ENCODE measurements at regions not wholly inside any gene's neighbourhood (a gene's known extent, or its start where the extent isn't known, plus 50 kb on each side); places are given as distances from the start of the nearest gene placed in this dataset.

DNA sequence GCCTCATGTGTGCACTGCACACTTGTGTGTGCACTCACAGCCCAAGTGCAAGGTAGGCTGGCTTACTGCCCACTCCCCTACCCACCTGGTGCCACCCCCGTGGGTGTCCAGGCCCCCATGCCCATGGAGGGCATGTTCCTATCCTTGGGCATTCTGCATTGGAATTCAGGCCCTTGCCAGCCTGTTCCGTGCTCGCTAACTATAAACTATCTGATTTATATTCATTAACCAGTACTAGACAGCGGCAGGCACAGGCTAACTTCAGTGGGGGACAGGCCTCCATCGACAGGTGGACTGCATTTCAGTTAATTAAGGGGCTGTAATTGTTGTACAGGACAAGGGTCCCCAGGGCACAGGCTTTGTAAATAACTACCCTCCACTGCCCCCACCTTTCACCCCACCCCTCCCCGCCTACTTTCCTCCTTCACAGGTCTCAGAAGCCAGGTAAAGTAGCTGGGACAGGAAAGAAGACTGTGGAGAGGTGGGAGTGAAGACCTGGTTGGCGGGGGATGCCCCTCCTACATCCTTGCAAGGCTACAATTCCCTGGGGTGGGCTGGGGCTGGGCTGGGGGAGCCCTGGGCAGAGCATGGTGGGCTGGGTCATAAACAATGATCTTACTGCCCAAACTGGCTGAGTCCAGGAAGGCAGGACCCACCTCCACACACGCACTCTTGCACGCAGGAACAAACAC, 119.0 kb upstream of the LHX1 start:
- no peak for DNase-seq

GRCh38 chr17:36823850-36824677, 113.2 kb upstream of the LHX1 start:
- no peak for DNase-seq

GRCh38 chr17:36824678-36825101, 112.6 kb upstream of the LHX1 start:
- DNase-seq, result no peak

- DNase-seq, result no peak
Measured at GRCh38 chr17:36825113-36825512, 112.2 kb upstream of the LHX1 start.

GRCh38 chr17:36825521-36825920, 111.8 kb upstream of the LHX1 start:
- DNase-seq, result no peak

- DNase-seq, result no peak
Measured at GRCh38 chr17:36825951-36826350, 111.3 kb upstream of the LHX1 start.

GRCh38 chr17:36827081-36827480, 110.2 kb upstream of the LHX1 start:
- DNase-seq, result no peak

DNA sequence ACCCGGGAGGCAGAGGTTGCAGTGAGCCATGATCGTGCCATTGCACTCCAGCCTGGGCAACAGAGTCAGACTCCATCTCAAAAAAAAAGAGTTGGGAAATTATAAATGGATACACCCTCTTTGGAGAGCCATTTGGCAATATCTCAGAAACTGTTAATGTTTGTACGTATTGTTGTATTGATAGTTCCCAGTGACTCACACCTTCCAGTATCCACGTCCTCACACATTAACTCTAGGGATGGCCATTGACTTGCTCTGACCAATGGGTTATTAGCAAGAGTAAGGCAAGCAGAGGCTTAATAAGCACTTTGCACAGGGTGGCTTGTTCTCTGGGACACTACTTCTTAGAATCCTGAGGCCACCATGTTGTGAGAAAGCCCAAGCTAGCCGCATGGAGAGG, 107.6 kb upstream of the LHX1 start:
- no peak for DNase-seq

DNA sequence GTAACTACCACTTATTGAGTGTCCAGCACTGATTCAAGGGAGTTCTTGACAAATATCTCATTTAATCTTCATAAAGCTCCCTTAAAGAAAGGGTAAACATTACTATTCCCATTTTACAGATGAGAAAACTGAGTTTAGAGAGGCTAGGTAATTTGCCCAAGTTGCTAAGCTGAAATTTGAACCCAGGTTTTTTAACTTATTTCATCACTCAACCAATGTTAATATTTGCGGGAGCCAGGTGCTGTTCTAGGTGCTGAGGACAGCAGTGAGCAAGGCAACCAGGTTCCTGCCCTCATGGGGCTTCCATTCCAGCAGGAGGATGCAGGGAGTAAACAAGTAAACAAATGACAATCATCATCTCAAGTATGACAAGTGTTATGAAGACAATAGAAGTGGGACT, 104.0 kb upstream of the LHX1 start:
- DNase-seq, result no peak

GRCh38 chr17:36835036-36835435, 102.2 kb upstream of the LHX1 start:
- no peak for DNase-seq

GRCh38 chr17:36837195-36837938, 99.9 kb upstream of the LHX1 start:
- no peak for DNase-seq

- DNase-seq, result no peak
Measured at GRCh38 chr17:36837939-36838272, 99.4 kb upstream of the LHX1 start.

- no peak for DNase-seq
Measured at GRCh38 chr17:36839256-36839655, 98.0 kb upstream of the LHX1 start.

GRCh38 chr17:36840796-36841195, 96.5 kb upstream of the LHX1 start:
- DNase-seq, result no peak

- no peak for DNase-seq
Measured at GRCh38 chr17:36842231-36842819, 95.0 kb upstream of the LHX1 start.

GRCh38 chr17:36842963-36843558, 94.2 kb upstream of the LHX1 start:
- no peak for DNase-seq

- DNase-seq, result no peak
Measured at GRCh38 chr17:36844013-36844412, 93.3 kb upstream of the LHX1 start.

DNA sequence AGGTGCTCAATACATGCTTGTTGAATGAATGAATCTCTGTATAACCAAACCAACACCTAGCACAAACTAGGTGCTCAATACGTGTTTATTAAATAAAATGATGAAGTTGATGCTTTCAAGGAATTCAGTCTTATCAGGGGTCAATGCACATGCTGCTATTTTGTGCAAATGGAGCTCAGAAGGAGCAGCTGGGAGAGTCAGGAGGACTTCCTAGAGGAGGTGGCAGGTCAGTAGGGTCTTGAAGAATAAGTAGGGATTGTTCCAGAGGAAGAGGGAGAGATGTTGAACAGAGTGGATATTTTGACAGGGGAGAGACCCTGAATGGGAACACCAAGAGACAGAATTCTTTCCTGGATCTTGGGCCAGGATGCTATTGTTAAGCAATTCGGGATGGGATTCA, 92.7 kb upstream of the LHX1 start:
- DNase-seq, result no peak

- DNase-seq, result no peak
Measured at GRCh38 chr17:36845916-36846315, 91.4 kb upstream of the LHX1 start.

GRCh38 chr17:36846410-36847292, 90.6 kb upstream of the LHX1 start:
- DNase-seq, result no peak

- no peak for DNase-seq
Measured at GRCh38 chr17:36848008-36848902, 89.0 kb upstream of the LHX1 start.

Data from NCI-H1092 (cell line).